ENCODE measurements at regions not wholly inside any gene's neighbourhood (a gene's known extent, or its start where the extent isn't known, plus 50 kb on each side); places are given as distances from the start of the nearest gene placed in this dataset.
"Not testable (repeated sequence)": the region's sequence is repeated elsewhere in the genome, so short reads cannot be mapped to it uniquely, and the experiment has no call there.

- DNase-seq: not testable (repeated sequence)
Measured at GRCh38 chr9:39567396-39567795, 211.9 kb downstream of the SPATA31A1 start.

- not testable (repeated sequence) for DNase-seq
Measured at GRCh38 chr9:39568900-39569299, 213.4 kb downstream of the SPATA31A1 start.

GRCh38 chr9:39573024-39574022 is 217.9 kb downstream of the SPATA31A1 start:
- not testable (repeated sequence) for DNase-seq

GRCh38 chr9:39579000-39579399 is 223.5 kb downstream of the SPATA31A1 start:
- DNase-seq: not testable (repeated sequence)

- not testable (repeated sequence) for DNase-seq
Measured at GRCh38 chr9:39581296-39581695, 225.8 kb downstream of the SPATA31A1 start.

- not testable (repeated sequence) for DNase-seq
Measured at GRCh38 chr9:39582677-39583412, 227.4 kb downstream of the SPATA31A1 start.

- not testable (repeated sequence) for DNase-seq
Measured at GRCh38 chr9:39583413-39583747, 227.9 kb downstream of the SPATA31A1 start.

GRCh38 chr9:39585233-39585632 is 229.8 kb downstream of the SPATA31A1 start:
- DNase-seq: not testable (repeated sequence)

- no peak for DNase-seq
Measured at GRCh38 chr9:39587844-39588499, 232.5 kb downstream of the SPATA31A1 start.

GRCh38 chr9:39588500-39589137 is 233.2 kb downstream of the SPATA31A1 start:
- no peak for DNase-seq

- not testable (repeated sequence) for DNase-seq
Measured at GRCh38 chr9:39604089-39604488, 248.6 kb downstream of the SPATA31A1 start.

- DNase-seq: not testable (repeated sequence)
Measured at GRCh38 chr9:39611449-39612231, 256.2 kb downstream of the SPATA31A1 start.

- not testable (repeated sequence) for DNase-seq
Measured at GRCh38 chr9:39616480-39616879, 261.0 kb downstream of the SPATA31A1 start.

GRCh38 chr9:39624048-39624447 is 268.6 kb downstream of the SPATA31A1 start:
- DNase-seq: not testable (repeated sequence)

GRCh38 chr9:39632071-39632470 is 276.6 kb downstream of the SPATA31A1 start:
- not testable (repeated sequence) for DNase-seq

GRCh38 chr9:39649029-39649428 is 293.6 kb downstream of the SPATA31A1 start:
- not testable (repeated sequence) for DNase-seq

- not testable (repeated sequence) for DNase-seq
Measured at GRCh38 chr9:39656960-39657603, 301.6 kb downstream of the SPATA31A1 start.

- not testable (repeated sequence) for DNase-seq
Measured at GRCh38 chr9:39663020-39663419, 307.6 kb downstream of the SPATA31A1 start.

- not testable (repeated sequence) for DNase-seq
Measured at GRCh38 chr9:39663713-39664112, 308.2 kb downstream of the SPATA31A1 start.

GRCh38 chr9:39665020-39665419 is 309.6 kb downstream of the SPATA31A1 start:
- not testable (repeated sequence) for DNase-seq
